Gastroesophageal sphincter (tissue), 4 donors: ENCODE measurements at regions not wholly inside any gene's neighbourhood (a gene's known extent, or its start where the extent isn't known, plus 50 kb on each side); places are given as distances from the start of the nearest gene placed in this dataset.

Experiments used
- ATAC-seq: fragments of 150-250 bp; one replicate; pipeline ENCODE4 v1.9.1; 2016; ENCODE audit warnings: mild to moderate bottlenecking, moderate library complexity
- H3K27ac ChIP-seq, 4 donors: fragments of 200-600 bp; sonication (generic) in 3 of 4; 1 replicate in 3 of 4; 2 replicates in 1 of 4; pipeline ENCODE4 v1.5.1; 2016 to 2019
- H3K27me3 ChIP-seq: fragments of 200-600 bp; sonication (generic); one replicate; pipeline ENCODE4 v1.5.1; 2019
- H3K36me3 ChIP-seq, 2 donors: fragments of 200-600 bp; sonication (generic); one replicate each; pipeline ENCODE4 v1.5.1; 2019; ENCODE audit warnings: control low read depth in 1 of 2
- H3K4me1 ChIP-seq, 3 donors: fragments of 200-600 bp; sonication (generic); 1 replicate in 2 of 3; 2 replicates in 1 of 3; pipeline ENCODE4 v1.5.1; 2016 to 2019; ENCODE audit warnings: control low read depth in 2 of 3
- H3K4me3 ChIP-seq, 2 donors: fragments of 200-600 bp; sonication (generic); one replicate each; pipeline ENCODE4 v1.5.1; 2019; ENCODE audit warnings: mild to moderate bottlenecking in 1 of 2, moderate library complexity in 1 of 2
- H3K9me3 ChIP-seq, 3 donors: fragments of 200-600 bp; sonication (generic); one replicate each; pipeline ENCODE4 v1.5.1; 2017 to 2019; ENCODE audit warnings: control low read depth in 2 of 3
- EP300 ChIP-seq: sonication (generic); formaldehyde crosslinking; IDR thresholded peaks from one replicate; pipeline ENCODE4 v1.6.1; 2017; ENCODE audit warnings: antibody characterized with exemption, mild to moderate bottlenecking
- POLR2A ChIP-seq, 2 donors: fragments of 450-650 bp; IDR thresholded peaks; one replicate each; pipeline ENCODE4 v1.6.1; 2017; ENCODE audit warnings: antibody characterized with exemption in 2 of 2, mild to moderate bottlenecking in 2 of 2, moderate library complexity in 1 of 2
- POLR2AphosphoS5 ChIP-seq: sonication (generic); formaldehyde crosslinking; IDR thresholded peaks from one replicate; pipeline ENCODE4 v1.6.1; 2017; ENCODE audit warnings: antibody characterized with exemption
- WGBS, 2 donors: methylation state at CpG; one replicate each; pipeline ENCODE4 v1.1.5; 2018; ENCODE audit warnings: low coverage in 1 of 2; 5-methylcytosine and 5-hydroxymethylcytosine counted together
- TF ChIP-seq, protein P1 (sequence below), 4 experiments: fragments of 200-600 bp in 2 of 4; fragments of 450-650 bp in 2 of 4; sonication (generic) in 1 of 4; IDR thresholded peaks; one replicate each; pipeline ENCODE4 v1.5.1; 2017 to 2019; ENCODE audit warnings: antibody characterized with exemption in 4 of 4, mild to moderate bottlenecking in 2 of 4, moderate library complexity in 2 of 4

DNA sequence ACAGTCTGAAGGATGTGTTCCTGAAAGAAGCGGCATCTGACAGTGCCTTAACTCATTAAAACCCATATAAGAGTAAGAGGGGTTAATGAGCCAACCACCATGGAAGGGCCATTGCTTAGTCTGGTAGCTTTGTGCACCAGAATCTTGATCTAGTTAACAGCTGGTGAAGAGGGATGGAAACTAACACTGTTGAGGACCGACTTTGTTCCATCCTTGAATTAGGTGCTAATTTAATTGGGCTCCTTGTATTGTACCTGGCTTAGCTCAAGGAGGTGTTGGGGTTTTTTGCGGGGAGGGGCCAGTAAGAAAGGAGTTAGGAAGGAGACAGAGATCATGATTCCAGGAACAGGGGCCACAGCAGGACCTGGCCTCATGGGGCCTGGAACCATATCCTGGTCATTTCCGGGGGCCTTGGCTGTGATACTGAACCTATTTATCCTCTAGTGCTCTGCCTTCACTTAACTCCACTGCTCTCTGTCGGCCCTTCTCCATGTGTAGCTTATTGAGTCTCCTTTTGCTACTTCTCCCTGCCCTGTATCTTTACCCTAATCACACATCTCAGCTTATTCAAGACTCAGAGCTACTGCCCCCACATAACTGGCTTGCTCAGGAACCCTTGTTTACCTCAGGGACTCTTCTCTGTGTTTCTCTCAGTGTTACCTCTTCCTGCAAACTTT is 93.0 kb downstream of the RPL22L1 start:
- Histone ChIP-seq H3K27ac (no peak overlapping the region), H3K4me3 (no peak overlapping the region), H3K36me3 (no peaks in the 10 kb centered on the region), H3K27me3 (no peaks in the 10 kb centered on the region), H3K9me3 (peaks cover 0 to 8% (median 0%) of the 10 kb centered on the region in 3 donors), H3K4me1 (no peaks in the 10 kb centered on the region)
- ATAC-seq, result no peak
- TF ChIP-seq, protein P1, sequence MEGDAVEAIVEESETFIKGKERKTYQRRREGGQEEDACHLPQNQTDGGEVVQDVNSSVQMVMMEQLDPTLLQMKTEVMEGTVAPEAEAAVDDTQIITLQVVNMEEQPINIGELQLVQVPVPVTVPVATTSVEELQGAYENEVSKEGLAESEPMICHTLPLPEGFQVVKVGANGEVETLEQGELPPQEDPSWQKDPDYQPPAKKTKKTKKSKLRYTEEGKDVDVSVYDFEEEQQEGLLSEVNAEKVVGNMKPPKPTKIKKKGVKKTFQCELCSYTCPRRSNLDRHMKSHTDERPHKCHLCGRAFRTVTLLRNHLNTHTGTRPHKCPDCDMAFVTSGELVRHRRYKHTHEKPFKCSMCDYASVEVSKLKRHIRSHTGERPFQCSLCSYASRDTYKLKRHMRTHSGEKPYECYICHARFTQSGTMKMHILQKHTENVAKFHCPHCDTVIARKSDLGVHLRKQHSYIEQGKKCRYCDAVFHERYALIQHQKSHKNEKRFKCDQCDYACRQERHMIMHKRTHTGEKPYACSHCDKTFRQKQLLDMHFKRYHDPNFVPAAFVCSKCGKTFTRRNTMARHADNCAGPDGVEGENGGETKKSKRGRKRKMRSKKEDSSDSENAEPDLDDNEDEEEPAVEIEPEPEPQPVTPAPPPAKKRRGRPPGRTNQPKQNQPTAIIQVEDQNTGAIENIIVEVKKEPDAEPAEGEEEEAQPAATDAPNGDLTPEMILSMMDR (IDR thresholded peaks at IDR 0.05), result no peak
- no peak for TF ChIP-seq POLR2A (IDR thresholded peaks at IDR 0.05)
- TF ChIP-seq EP300, result no peak
- TF ChIP-seq POLR2AphosphoS5, result no peak
- 88 to 93% methylated on average over 3 to 5 of the region's 5 CpGs for WGBS, 2 donors

DNA sequence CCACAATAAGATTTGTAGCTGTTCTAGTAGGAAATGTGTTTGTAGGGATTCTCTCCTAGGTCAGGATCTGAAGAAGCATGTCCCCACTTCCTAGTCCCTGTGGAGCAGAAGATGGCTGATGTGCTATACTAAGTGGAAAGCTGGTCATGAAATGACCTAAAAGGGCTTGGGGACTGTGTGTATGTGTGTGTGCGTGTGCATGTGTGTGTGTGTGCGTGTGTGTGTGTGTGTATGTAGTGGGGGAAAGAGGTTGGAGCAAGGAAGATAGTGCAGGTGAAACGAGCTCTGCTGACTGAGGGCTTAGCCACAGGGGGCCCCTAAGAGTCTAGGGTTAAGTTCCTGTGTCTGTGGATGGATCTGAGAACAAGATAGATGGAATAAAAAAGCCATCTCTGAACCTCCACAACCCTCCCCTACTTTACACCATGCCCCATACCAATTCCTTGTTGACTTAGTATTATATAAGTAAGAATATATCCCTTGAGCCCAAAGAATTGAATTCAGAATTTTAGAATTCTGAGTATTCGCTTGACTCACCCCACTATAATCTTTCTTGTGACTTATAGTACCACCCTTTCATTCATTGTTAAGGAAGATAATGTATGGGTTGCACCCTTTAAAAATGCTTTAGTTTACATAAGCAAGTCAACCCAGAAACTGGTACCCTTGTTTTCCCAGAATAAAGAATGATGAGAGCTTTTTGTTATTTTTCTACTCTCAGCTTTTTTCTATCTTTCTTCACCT is 96.1 kb downstream of the RPL22L1 start:
- no peak for TF ChIP-seq POLR2AphosphoS5
- TF ChIP-seq, protein P1 (IDR thresholded peaks at IDR 0.05), result no peak
- no peak for TF ChIP-seq POLR2A (IDR thresholded peaks at IDR 0.05)
- TF ChIP-seq EP300, result no peak
- 74 to 82% methylated on average over 4 of the region's 4 CpGs for WGBS, 2 donors
- ATAC-seq, result no peak
- Histone ChIP-seq H3K27me3 (peaks cover 10% of the 10 kb centered on the region), H3K9me3 (peaks cover 0 to 8% (median 0%) of the 10 kb centered on the region in 3 donors), H3K4me1 (no peaks in the 10 kb centered on the region), H3K36me3 (no peaks in the 10 kb centered on the region), H3K27ac (no peak overlapping the region), H3K4me3 (no peak overlapping the region)

DNA sequence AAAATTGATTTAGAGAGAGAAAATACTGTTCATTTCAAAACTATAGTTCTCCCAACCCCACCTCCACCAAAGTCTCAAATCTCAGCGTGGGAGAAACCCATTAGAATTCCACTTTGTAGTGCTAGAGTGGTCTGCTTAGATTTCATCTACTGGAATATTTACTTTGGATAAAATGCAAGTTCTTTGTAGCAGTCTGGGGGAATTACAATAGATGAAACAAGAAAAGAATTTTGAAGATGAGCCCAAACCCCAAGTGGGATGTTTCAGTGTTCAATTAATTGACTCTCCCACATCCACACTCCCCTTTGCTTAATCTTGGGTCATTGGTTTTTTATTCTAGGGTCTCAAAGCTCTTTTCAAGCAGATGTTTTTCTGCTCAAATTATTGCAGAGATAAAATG is 97.8 kb downstream of the RPL22L1 start:
- no peak overlapping the region for H3K27ac ChIP-seq
- H3K9me3 ChIP-seq, result no peaks in the 10 kb centered on the region
- TF ChIP-seq EP300 (no peak), POLR2AphosphoS5 (no peak), POLR2A (IDR thresholded peaks at IDR 0.05) (no peak)
- TF ChIP-seq, protein P1 (IDR thresholded peaks at IDR 0.05), result no peak
- ATAC-seq, result no peak
- WGBS, 2 donors, result 25 to 43% methylated on average over 1 of the region's 1 CpG
- peaks cover 11% of the 10 kb centered on the region for H3K27me3 ChIP-seq
- no peaks in the 10 kb centered on the region for H3K36me3 ChIP-seq
- no peaks in the 10 kb centered on the region for H3K4me1 ChIP-seq
- no peak overlapping the region for H3K4me3 ChIP-seq

- Histone ChIP-seq H3K36me3 (no peaks in the 10 kb centered on the region), H3K9me3 (no peaks in the 10 kb centered on the region), H3K4me3 (no peak overlapping the region), H3K27me3 (peaks cover 11% of the 10 kb centered on the region), H3K4me1 (no peaks in the 10 kb centered on the region), H3K27ac (no peak overlapping the region)
- TF ChIP-seq, protein P1 (IDR thresholded peaks at IDR 0.05), result no peak
- TF ChIP-seq EP300, result no peak
- TF ChIP-seq POLR2AphosphoS5, result no peak
- no peak for TF ChIP-seq POLR2A (IDR thresholded peaks at IDR 0.05)
- 25 to 60% methylated on average over 1 to 2 of the region's 2 CpGs for WGBS, 2 donors
- ATAC-seq, result no peak
Measured at GRCh38 chr3:170768334-170768801, 101.6 kb downstream of the RPL22L1 start.

DNA sequence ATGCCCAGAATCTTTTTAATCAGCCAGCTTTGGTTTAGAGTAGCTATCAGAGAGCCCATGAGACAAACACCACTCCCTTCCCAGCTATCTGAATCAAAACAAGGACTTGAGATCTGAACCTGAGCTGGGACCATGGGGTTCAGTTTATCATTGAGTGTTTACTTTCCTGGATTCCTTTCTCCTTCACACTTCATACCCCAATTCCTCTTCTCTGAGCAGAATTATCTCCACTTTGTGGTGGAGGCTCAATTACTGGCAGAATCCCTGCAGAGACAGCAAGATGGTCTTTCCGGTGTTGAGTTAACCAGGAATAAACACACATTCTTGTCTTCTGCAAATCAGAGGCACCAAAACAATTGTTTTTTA is 102.4 kb downstream of the RPL22L1 start:
- no peak overlapping the region for H3K4me3 ChIP-seq
- 60 to 92% methylated on average over 1 of the region's 1 CpG for WGBS, 2 donors
- no peaks in the 10 kb centered on the region for H3K9me3 ChIP-seq
- H3K27ac ChIP-seq, result no peak overlapping the region
- H3K4me1 ChIP-seq, result no peaks in the 10 kb centered on the region
- TF ChIP-seq EP300, result no peak
- TF ChIP-seq, protein P1 (IDR thresholded peaks at IDR 0.05), result no peak
- H3K36me3 ChIP-seq, result no peaks in the 10 kb centered on the region
- no peak for ATAC-seq
- H3K27me3 ChIP-seq, result peaks cover 11% of the 10 kb centered on the region
